BLaER1 treated with 17β-estradiol and CSF1 and Interleukin-3, amounts not matched to agents 10 nM and 100 nM (cell line): ENCODE measurements at regions not wholly inside any gene's neighbourhood (a gene's known extent, or its start where the extent isn't known, plus 50 kb on each side); places are given as distances from the start of the nearest gene placed in this dataset.

Source experiments
- H3K27ac ChIP-seq, 11 experiments: shearing (Covaris generic); formaldehyde crosslinking; 2 replicates each; pipeline ENCODE4 v1.8.1; 2022
- H3K27me3 ChIP-seq, 11 experiments: shearing (Covaris generic); formaldehyde crosslinking; 2 replicates each; pipeline ENCODE4 v1.8.1; 2022
- H3K36me3 ChIP-seq, 11 experiments: shearing (Covaris generic); formaldehyde crosslinking; 2 replicates each; pipeline ENCODE4 v1.8.1; 2022
- H3K4me1 ChIP-seq, 10 experiments: shearing (Covaris generic); formaldehyde crosslinking; 2 replicates each; pipeline ENCODE4 v1.8.1; 2022
- H3K4me2 ChIP-seq, 11 experiments: shearing (Covaris generic); formaldehyde crosslinking; 2 replicates each; pipeline ENCODE4 v1.8.1; 2022
- H3K4me3 ChIP-seq, 10 experiments: shearing (Covaris generic); formaldehyde crosslinking; 2 replicates each; pipeline ENCODE4 v1.8.1; 2022
- H3K9ac ChIP-seq, 11 experiments: shearing (Covaris generic); formaldehyde crosslinking; 2 replicates each; pipeline ENCODE4 v1.8.1; 2022
- H3K9me3 ChIP-seq, 11 experiments: shearing (Covaris generic); formaldehyde crosslinking; replicated peaks in 1 of 11; 2 replicates each; pipeline ENCODE4 v1.8.1; 2022
- H4K20me1 ChIP-seq, 11 experiments: shearing (Covaris generic); formaldehyde crosslinking; 2 replicates each; pipeline ENCODE4 v1.8.1; 2022
- Cebpa-rat ChIP-seq, 11 experiments: shearing (Covaris generic); IDR thresholded peaks; 2 replicates each; pipeline ENCODE4 v1.8.1; 2022

DNA sequence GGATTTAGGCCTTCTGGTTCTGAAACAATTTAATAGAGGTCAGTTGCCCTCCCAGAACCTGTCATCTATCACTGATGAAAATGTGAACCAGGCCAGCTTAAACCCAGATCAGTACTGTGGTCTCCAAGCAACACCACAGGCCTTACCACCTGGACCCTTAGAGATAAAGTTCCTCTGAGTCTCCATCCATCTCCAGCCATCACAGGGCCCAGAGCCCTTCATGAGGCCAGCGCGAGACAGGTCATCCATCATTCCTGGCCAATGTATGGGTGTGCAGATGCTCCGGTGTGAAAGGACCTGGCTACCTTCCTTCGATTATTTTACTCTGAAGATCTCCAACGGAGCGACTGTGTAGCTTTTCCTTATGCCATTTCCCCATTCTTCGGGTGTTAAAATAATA, 322.7 kb upstream of the SOX11 start:
- H3K9me3 ChIP-seq = no peaks in the 10 kb centered on the region
- H3K4me1 ChIP-seq = no peaks in the 10 kb centered on the region
- no peak overlapping the region for H3K4me2 ChIP-seq
- no peak overlapping the region for H3K9ac ChIP-seq
- no peaks in the 10 kb centered on the region for H3K27me3 ChIP-seq
- no peaks in the 10 kb centered on the region for H4K20me1 ChIP-seq
- H3K36me3 ChIP-seq = no peaks in the 10 kb centered on the region
- TF ChIP-seq Cebpa-rat (IDR thresholded peaks at IDR 0.05) = no peak
- no peak overlapping the region for H3K4me3 ChIP-seq
- H3K27ac ChIP-seq = no peak overlapping the region

GRCh38 chr2:5370158-5370557, 322.0 kb upstream of the SOX11 start:
- Histone ChIP-seq H3K9ac (no peak overlapping the region), H4K20me1 (no peaks in the 10 kb centered on the region), H3K27ac (no peak overlapping the region), H3K36me3 (no peaks in the 10 kb centered on the region), H3K4me3 (no peak overlapping the region), H3K27me3 (no peaks in the 10 kb centered on the region), H3K9me3 (no peaks in the 10 kb centered on the region), H3K4me1 (no peaks in the 10 kb centered on the region), H3K4me2 (no peak overlapping the region)
- no peak for TF ChIP-seq Cebpa-rat (IDR thresholded peaks at IDR 0.05)

GRCh38 chr2:5372141-5372540, 320.0 kb upstream of the SOX11 start:
- Histone ChIP-seq H3K4me2 (no peak overlapping the region), H3K9ac (no peak overlapping the region)
- TF ChIP-seq Cebpa-rat (IDR thresholded peaks at IDR 0.05) = no peak

GRCh38 chr2:5373200-5373599, 319.0 kb upstream of the SOX11 start:
- no peaks in the 10 kb centered on the region for H3K27me3 ChIP-seq
- no peak for TF ChIP-seq Cebpa-rat (IDR thresholded peaks at IDR 0.05)
- no peak overlapping the region for H3K9ac ChIP-seq
- H3K9me3 ChIP-seq = no peaks in the 10 kb centered on the region; a peak in 1 of 22 replicates
- no peak overlapping the region for H3K27ac ChIP-seq
- H3K4me2 ChIP-seq = no peak overlapping the region
- no peaks in the 10 kb centered on the region for H3K36me3 ChIP-seq
- H4K20me1 ChIP-seq = no peaks in the 10 kb centered on the region
- H3K4me3 ChIP-seq = no peak overlapping the region
- no peaks in the 10 kb centered on the region for H3K4me1 ChIP-seq

More at GRCh38 chr2:5372141-5372540, 320.0 kb upstream of the SOX11 start:
- no peak overlapping the region for H3K27ac ChIP-seq
- no peak overlapping the region for H3K4me3 ChIP-seq
- H3K27me3 ChIP-seq = no peaks in the 10 kb centered on the region
- H3K4me1 ChIP-seq = no peaks in the 10 kb centered on the region
- H4K20me1 ChIP-seq = no peaks in the 10 kb centered on the region
- H3K36me3 ChIP-seq = no peaks in the 10 kb centered on the region
- no peaks in the 10 kb centered on the region; a peak in 1 of 22 replicates for H3K9me3 ChIP-seq

- no peak overlapping the region for H3K27ac ChIP-seq
- TF ChIP-seq Cebpa-rat (IDR thresholded peaks at IDR 0.05) = no peak
- H3K36me3 ChIP-seq = no peaks in the 10 kb centered on the region
- H3K9ac ChIP-seq = no peak overlapping the region
- no peaks in the 10 kb centered on the region for H4K20me1 ChIP-seq
- no peaks in the 10 kb centered on the region for H3K27me3 ChIP-seq
- H3K9me3 ChIP-seq = no peaks in the 10 kb centered on the region; a peak in 1 of 22 replicates
- H3K4me3 ChIP-seq = no peak overlapping the region
- no peak overlapping the region for H3K4me2 ChIP-seq
- H3K4me1 ChIP-seq = no peaks in the 10 kb centered on the region
These were observed 317.4 kb upstream of the SOX11 start for GRCh38 chr2:5374762-5375161.

GRCh38 chr2:5377323-5377722, 314.9 kb upstream of the SOX11 start:
- no peaks in the 10 kb centered on the region for H3K36me3 ChIP-seq
- no peaks in the 10 kb centered on the region for H3K27me3 ChIP-seq
- no peaks in the 10 kb centered on the region for H4K20me1 ChIP-seq
- H3K9me3 ChIP-seq = no peaks in the 10 kb centered on the region; a peak in 1 of 22 replicates
- no peaks in the 10 kb centered on the region for H3K4me1 ChIP-seq
- H3K27ac ChIP-seq = no peak overlapping the region
- no peak overlapping the region for H3K4me3 ChIP-seq
- no peak overlapping the region for H3K4me2 ChIP-seq
- no peak for TF ChIP-seq Cebpa-rat (IDR thresholded peaks at IDR 0.05)
- H3K9ac ChIP-seq = no peak overlapping the region

DNA sequence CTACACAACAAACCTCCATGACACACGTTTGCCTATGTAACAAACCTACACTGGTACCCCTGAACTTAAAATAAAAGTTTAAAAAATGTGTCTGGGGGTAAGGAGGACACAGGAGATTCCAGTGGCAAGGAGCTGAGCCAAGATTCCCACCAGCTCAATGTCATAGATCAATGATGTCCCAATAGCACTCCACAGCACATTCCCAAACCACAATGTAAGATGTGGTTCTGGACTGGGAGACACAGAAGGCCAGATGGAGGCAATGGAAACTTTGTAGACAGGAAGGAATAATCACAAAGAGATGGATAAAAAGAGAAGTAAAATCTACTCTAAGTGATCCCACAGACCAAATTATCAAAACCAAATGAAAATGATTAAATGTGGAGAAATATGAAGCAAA, 312.4 kb upstream of the SOX11 start:
- no peak overlapping the region for H3K4me3 ChIP-seq
- no peak overlapping the region for H3K27ac ChIP-seq
- no peaks in the 10 kb centered on the region for H4K20me1 ChIP-seq
- no peaks in the 10 kb centered on the region for H3K36me3 ChIP-seq
- no peak overlapping the region for H3K9ac ChIP-seq
- TF ChIP-seq Cebpa-rat (IDR thresholded peaks at IDR 0.05) = no peak
- H3K27me3 ChIP-seq = no peaks in the 10 kb centered on the region
- no peak overlapping the region for H3K4me2 ChIP-seq
- no peaks in the 10 kb centered on the region for H3K4me1 ChIP-seq
- H3K9me3 ChIP-seq = no peaks in the 10 kb centered on the region; a peak in 1 of 22 replicates

DNA sequence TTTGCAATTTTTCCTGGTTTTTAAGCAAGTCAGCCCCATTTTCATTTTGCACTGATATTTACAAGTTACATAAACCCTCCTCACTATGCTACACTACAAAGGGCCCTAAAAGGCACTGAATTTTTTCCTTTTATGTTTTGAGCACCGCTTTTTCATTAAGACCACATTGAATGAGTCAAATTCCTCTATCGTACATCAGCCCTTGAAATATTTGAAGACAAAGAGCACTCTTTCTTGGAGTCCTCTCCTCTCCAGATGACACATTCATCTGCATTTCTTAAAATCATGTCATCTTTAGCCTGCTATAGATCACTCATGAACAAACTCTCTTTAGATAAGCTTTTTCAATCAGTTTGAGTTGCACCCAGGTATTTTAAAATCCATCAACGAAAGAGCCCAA, 306.6 kb upstream of the SOX11 start:
- no peak overlapping the region for H3K4me3 ChIP-seq

GRCh38 chr2:5387406-5387805, 304.8 kb upstream of the SOX11 start:
- no peak for TF ChIP-seq Cebpa-rat (IDR thresholded peaks at IDR 0.05)
- 0 out of 20 replicates have a peak, but pooled peaks cover 0 to under 1% (median 0%) of the 10 kb centered on the region in 10 experiments for H3K4me1 ChIP-seq
- H3K9me3 ChIP-seq = no peaks in the 10 kb centered on the region
- H3K36me3 ChIP-seq = no peaks in the 10 kb centered on the region
- no peak overlapping the region for H3K4me2 ChIP-seq
- no peak overlapping the region for H3K9ac ChIP-seq
- no peaks in the 10 kb centered on the region for H3K27me3 ChIP-seq
- no peaks in the 10 kb centered on the region for H4K20me1 ChIP-seq
- H3K4me3 ChIP-seq = no peak overlapping the region
- no peak overlapping the region for H3K27ac ChIP-seq

More for the DNA sequence above, 306.6 kb upstream of the SOX11 start:
- no peak overlapping the region for H3K9ac ChIP-seq
- no peak overlapping the region for H3K4me2 ChIP-seq
- no peak overlapping the region for H3K27ac ChIP-seq
- no peaks in the 10 kb centered on the region for H3K9me3 ChIP-seq
- H4K20me1 ChIP-seq = no peaks in the 10 kb centered on the region
- TF ChIP-seq Cebpa-rat (IDR thresholded peaks at IDR 0.05) = no peak
- no peaks in the 10 kb centered on the region for H3K27me3 ChIP-seq
- H3K4me1 ChIP-seq = no peaks in the 10 kb centered on the region
- H3K36me3 ChIP-seq = no peaks in the 10 kb centered on the region

DNA sequence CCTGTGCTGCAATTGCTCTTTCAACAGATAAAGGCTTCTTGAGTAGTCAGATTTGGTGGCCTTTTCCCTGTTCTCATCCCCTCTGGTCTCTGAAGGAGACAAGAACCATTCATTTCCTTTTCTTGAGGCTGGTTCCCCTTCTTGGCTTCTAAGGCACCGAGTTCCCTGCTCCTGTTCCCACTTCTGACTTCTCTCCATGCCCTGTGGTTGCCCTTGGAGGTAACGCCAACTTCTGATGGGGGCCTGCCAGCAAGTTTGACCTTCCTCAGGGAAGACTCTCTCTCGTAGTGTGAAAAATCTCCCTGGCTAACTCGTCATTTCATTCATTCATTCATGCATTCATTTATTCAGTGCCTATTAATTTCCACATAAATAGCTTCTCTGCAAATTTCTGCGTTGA, 302.4 kb upstream of the SOX11 start:
- Histone ChIP-seq H3K4me2 (no peak overlapping the region), H4K20me1 (no peaks in the 10 kb centered on the region), H3K4me1 (0 out of 20 replicates have a peak, but pooled peaks cover 0 to 7% (median 0%) of the 10 kb centered on the region in 10 experiments), H3K9me3 (no peaks in the 10 kb centered on the region), H3K36me3 (no peaks in the 10 kb centered on the region), H3K27ac (no peak overlapping the region), H3K27me3 (no peaks in the 10 kb centered on the region), H3K4me3 (no peak overlapping the region), H3K9ac (no peak overlapping the region)
- TF ChIP-seq Cebpa-rat (IDR thresholded peaks at IDR 0.05) = no peak
